Ovary (tissue), 3 donors: ENCODE measurements at regions not wholly inside any gene's neighbourhood (a gene's known extent, or its start where the extent isn't known, plus 50 kb on each side); places are given as distances from the start of the nearest gene placed in this dataset.

ENCODE experiments used
- EP300 ChIP-seq: sonication (generic); formaldehyde crosslinking; IDR thresholded peaks from one replicate; pipeline ENCODE4 v1.6.1; 2017; ENCODE audit warnings: antibody characterized with exemption
- TF ChIP-seq, protein P1 (sequence below), 3 donors: fragments of 450-650 bp in 2 of 3; fragments of 200-600 bp in 1 of 3; IDR thresholded peaks; one replicate each; pipeline versions ENCODE4 v1.5.1 to v1.8.0; 2016 to 2022; ENCODE audit warnings: antibody characterized with exemption in 3 of 3, mild to moderate bottlenecking in 1 of 3
- donor health status: DM: no; HTN: no; CAD: no.

DNA sequence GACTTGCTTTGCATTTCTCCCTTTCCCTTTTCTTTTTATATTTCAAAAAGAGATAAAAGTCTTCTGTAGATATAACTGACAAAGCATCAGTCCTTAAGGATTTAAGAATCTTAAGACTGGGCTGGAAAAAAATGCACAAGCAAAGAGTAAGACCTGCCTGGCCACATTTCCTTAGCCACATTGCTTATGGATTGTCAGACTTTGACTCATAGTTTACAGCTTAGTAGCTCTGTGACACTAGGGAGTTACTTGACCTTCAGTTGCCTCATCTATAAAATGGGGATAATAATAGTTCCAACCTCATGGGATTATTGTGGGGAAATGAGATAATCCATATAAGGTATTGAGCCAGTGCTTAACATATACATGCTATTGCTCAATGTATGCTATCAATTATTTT lies 66.4 kb upstream of the STK38L start:
- TF ChIP-seq, protein P1, sequence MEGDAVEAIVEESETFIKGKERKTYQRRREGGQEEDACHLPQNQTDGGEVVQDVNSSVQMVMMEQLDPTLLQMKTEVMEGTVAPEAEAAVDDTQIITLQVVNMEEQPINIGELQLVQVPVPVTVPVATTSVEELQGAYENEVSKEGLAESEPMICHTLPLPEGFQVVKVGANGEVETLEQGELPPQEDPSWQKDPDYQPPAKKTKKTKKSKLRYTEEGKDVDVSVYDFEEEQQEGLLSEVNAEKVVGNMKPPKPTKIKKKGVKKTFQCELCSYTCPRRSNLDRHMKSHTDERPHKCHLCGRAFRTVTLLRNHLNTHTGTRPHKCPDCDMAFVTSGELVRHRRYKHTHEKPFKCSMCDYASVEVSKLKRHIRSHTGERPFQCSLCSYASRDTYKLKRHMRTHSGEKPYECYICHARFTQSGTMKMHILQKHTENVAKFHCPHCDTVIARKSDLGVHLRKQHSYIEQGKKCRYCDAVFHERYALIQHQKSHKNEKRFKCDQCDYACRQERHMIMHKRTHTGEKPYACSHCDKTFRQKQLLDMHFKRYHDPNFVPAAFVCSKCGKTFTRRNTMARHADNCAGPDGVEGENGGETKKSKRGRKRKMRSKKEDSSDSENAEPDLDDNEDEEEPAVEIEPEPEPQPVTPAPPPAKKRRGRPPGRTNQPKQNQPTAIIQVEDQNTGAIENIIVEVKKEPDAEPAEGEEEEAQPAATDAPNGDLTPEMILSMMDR (IDR thresholded peaks at IDR 0.05), result no peak
- no peak for TF ChIP-seq EP300
